ENCODE measurements at regions not wholly inside any gene's neighbourhood (a gene's known extent, or its start where the extent isn't known, plus 50 kb on each side); places are given as distances from the start of the nearest gene placed in this dataset.

GRCh38 chr15:31265090-31265870 lies 61.4 kb upstream of the KLF13 start:
- TF ChIP-seq POLR2AphosphoS5 (IDR thresholded peaks at IDR 0.05; ENCODE audit: borderline replicate concordance, low read depth, low read length) (no peak), EZH2 (IDR thresholded peaks at IDR 0.05) (no peak), FOXP2 (optimal IDR thresholded peaks at IDR 0.05; ENCODE audit: control extremely low read depth, extremely low read length, insufficient read depth) (no peak)

All from SK-N-MC (cell line).